CD4-positive, alpha-beta T cell (primary cell): ENCODE measurements at regions not wholly inside any gene's neighbourhood (a gene's known extent, or its start where the extent isn't known, plus 50 kb on each side); places are given as distances from the start of the nearest gene placed in this dataset.

Experiments used
- ATAC-seq: fragments of 200-7000 bp; cut with Tn5 transposase; one replicate; pipeline ENCODE4 v1.10.0; 2022; ENCODE audit warnings: mild to moderate bottlenecking; ENCODE audit not compliant: poor library complexity
- CTCF ChIA-PET: fragments of 350-600 bp; sonication (Branson Sonifier 250); formaldehyde crosslinking; loops from one replicate; lab custom pipeline; 2021; ENCODE audit warnings: antibody characterized with exemption, inconsistent platforms; lab: Charles Lee
- POLR2A ChIA-PET: fragments of 350-600 bp; sonication (Branson Sonifier 250); formaldehyde crosslinking; loops from one replicate; lab custom pipeline; 2021; ENCODE audit warnings: antibody characterized with exemption, inconsistent platforms; lab: Charles Lee
- DNase-seq, 14 experiments: peaks; one replicate each; pipeline ENCODE4 v3.0.0-alpha.2; 2013 to 2020; ENCODE audit warnings: mixed read lengths in 2 of 14
- H3K27ac ChIP-seq, 2 donors: one replicate each; pipeline versions ENCODE4 v1.5.1 to v1.7.0; 2013; ENCODE audit warnings: low read length in 2 of 2, low read depth in 1 of 2, mild to moderate bottlenecking in 1 of 2
- H3K27me3 ChIP-seq, 2 experiments: 1 replicate in 1 of 2; 2 replicates in 1 of 2; pipeline versions ENCODE4 v1.6.1 to v1.7.0; 2013; ENCODE audit warnings: low read length in 2 of 2, control low read depth in 1 of 2, mild to moderate bottlenecking in 1 of 2, moderate library complexity in 1 of 2; ENCODE audit not compliant: insufficient read depth in 2 of 2, control insufficient read depth in 1 of 2
- H3K36me3 ChIP-seq: one replicate; pipeline ENCODE4 v1.6.1; 2013; ENCODE audit warnings: low read length, control low read depth; ENCODE audit not compliant: insufficient read depth
- H3K4me1 ChIP-seq: one replicate; pipeline ENCODE4 v1.6.1; 2013; ENCODE audit warnings: low read length, control low read depth; ENCODE audit not compliant: insufficient read depth
- H3K4me3 ChIP-seq: one replicate; pipeline ENCODE4 v1.5.1; 2013; ENCODE audit warnings: mild to moderate bottlenecking, low read length, moderate library complexity
- H3K9me3 ChIP-seq, 2 experiments: 1 replicate in 1 of 2; 2 replicates in 1 of 2; pipeline versions ENCODE4 v1.6.1 to v1.7.0; 2013; ENCODE audit warnings: low read length in 2 of 2, mild to moderate bottlenecking in 2 of 2, control low read depth in 1 of 2, moderate library complexity in 1 of 2; ENCODE audit not compliant: control insufficient read depth in 1 of 2, insufficient read depth in 1 of 2
- H3K27ac Mint-ChIP-seq: one replicate; pipeline ENCODE4 v1.8.0; 2020; ENCODE audit warnings: mixed read lengths
- H3K27me3 Mint-ChIP-seq: one replicate; pipeline ENCODE4 v1.8.0; 2021; ENCODE audit warnings: mixed read lengths
- H3K36me3 Mint-ChIP-seq: one replicate; pipeline ENCODE4 v1.8.0; 2021; ENCODE audit warnings: low read depth, mixed read lengths
- H3K4me1 Mint-ChIP-seq: one replicate; pipeline ENCODE4 v1.8.0; 2021; ENCODE audit warnings: low read depth, mixed read lengths
- H3K4me3 Mint-ChIP-seq: one replicate; pipeline ENCODE4 v1.8.0; 2020; ENCODE audit warnings: mild to moderate bottlenecking, mixed read lengths
- H3K9me3 Mint-ChIP-seq: one replicate; pipeline ENCODE4 v1.8.0; 2020; ENCODE audit warnings: mixed read lengths
- CTCF ChIP-seq: fragments of 200-600 bp; IDR thresholded peaks from one replicate; pipeline ENCODE4 v1.8.0; 2022; ENCODE audit warnings: antibody characterized with exemption, mild to moderate bottlenecking
- intact Hi-C, 2 experiments: fragments of 100-400 bp; cut with DNase I in 1 of 2; cut with micrococcal nuclease in 1 of 2; formaldehyde crosslinking; loops; one replicate each; pipeline versions ENCODE4 v1.15.1 to v1.9.0; 2023 to 2025; cut with DNase I, micrococcal nuclease

- intact Hi-C loops = no loop called here
- no peak overlapping the region for H3K4me3 Mint-ChIP-seq
- H3K9me3 ChIP-seq = peaks cover 0 to 4% of the 10 kb centered on the region in 2 experiments
- no peak for TF ChIP-seq CTCF
- no peaks in the 10 kb centered on the region for H3K36me3 Mint-ChIP-seq
- peaks cover 4% of the 10 kb centered on the region for H3K9me3 Mint-ChIP-seq
- no peak for DNase-seq
- H3K36me3 ChIP-seq = no peaks in the 10 kb centered on the region
- no peaks in the 10 kb centered on the region for H3K4me1 ChIP-seq
- CTCF ChIA-PET = no interaction called here
- no peak overlapping the region for H3K27ac ChIP-seq
- ATAC-seq = no peak
- no peak overlapping the region for H3K4me3 ChIP-seq
- H3K27ac Mint-ChIP-seq = no peak overlapping the region
- peaks cover 13% of the 10 kb centered on the region for H3K27me3 Mint-ChIP-seq
- no peaks in the 10 kb centered on the region for H3K27me3 ChIP-seq
- POLR2A ChIA-PET = no interaction called here
- no peaks in the 10 kb centered on the region for H3K4me1 Mint-ChIP-seq
These were observed 315.4 kb upstream of the CNR1 start for GRCh38 chr6:88481519-88481918.

GRCh38 chr6:88480816-88481215 lies 314.7 kb upstream of the CNR1 start:
- DNase-seq (no peak), ATAC-seq (no peak)
- no peak overlapping the region for H3K4me3 ChIP-seq
- Mint-ChIP-seq H3K4me3 (no peak overlapping the region), H3K4me1 (no peaks in the 10 kb centered on the region), H3K27ac (no peak overlapping the region), H3K36me3 (no peaks in the 10 kb centered on the region), H3K27me3 (peaks cover 13% of the 10 kb centered on the region), H3K9me3 (peaks cover 4% of the 10 kb centered on the region)
- H3K4me1 ChIP-seq = no peaks in the 10 kb centered on the region
- H3K9me3 ChIP-seq = peaks cover 0 to 4% of the 10 kb centered on the region in 2 experiments
- no peaks in the 10 kb centered on the region for H3K36me3 ChIP-seq
- CTCF ChIA-PET = no interaction called here
- POLR2A ChIA-PET = no interaction called here
- no peaks in the 10 kb centered on the region for H3K27me3 ChIP-seq
- intact Hi-C loops = no loop called here
- no peak for TF ChIP-seq CTCF
- H3K27ac ChIP-seq = no peak overlapping the region

- Histone ChIP-seq H3K27ac (no peak overlapping the region), H3K27me3 (no peaks in the 10 kb centered on the region), H3K36me3 (no peaks in the 10 kb centered on the region), H3K4me3 (no peak overlapping the region), H3K9me3 (peaks cover 0 to 4% of the 10 kb centered on the region in 2 experiments), H3K4me1 (no peaks in the 10 kb centered on the region)
- ATAC-seq (no peak), DNase-seq (no peak)
- CTCF ChIA-PET = no interaction called here
- no peaks in the 10 kb centered on the region for H3K36me3 Mint-ChIP-seq
- POLR2A ChIA-PET = no interaction called here
- H3K9me3 Mint-ChIP-seq = no peaks in the 10 kb centered on the region
- intact Hi-C loops = no loop called here
- no peaks in the 10 kb centered on the region for H3K4me1 Mint-ChIP-seq
- H3K27me3 Mint-ChIP-seq = peaks cover 22% of the 10 kb centered on the region
- H3K27ac Mint-ChIP-seq = no peak overlapping the region
- no peak for TF ChIP-seq CTCF
- no peak overlapping the region for H3K4me3 Mint-ChIP-seq
These were observed 311.3 kb upstream of the CNR1 start for GRCh38 chr6:88477413-88477812.
